GM23338 (cell line): ENCODE measurements at regions not wholly inside any gene's neighbourhood (a gene's known extent, or its start where the extent isn't known, plus 50 kb on each side); places are given as distances from the start of the nearest gene placed in this dataset.

Experiments
- EZH2 ChIP-seq: fragments of 200-600 bp; sonication (generic); IDR thresholded peaks from one replicate; pipeline ENCODE4 v1.8.0; 2017; ENCODE audit warnings: antibody characterized with exemption, mild to moderate bottlenecking, low read depth; ENCODE audit not compliant: unreplicated experiment
- EZH2phosphoT487 ChIP-seq: fragments of 200-600 bp; sonication (generic); IDR thresholded peaks from one replicate; pipeline ENCODE4 v1.8.1; 2018; ENCODE audit warnings: antibody characterized with exemption; ENCODE audit not compliant: unreplicated experiment
- POLR2AphosphoS5 ChIP-seq: IDR thresholded peaks from 2 replicates; pipeline ENCODE4 v1.6.1; 2016; ENCODE audit warnings: antibody characterized with exemption, low read depth
- TF ChIP-seq, protein P1 (sequence below), 2 experiments: fragments of 200-600 bp in 1 of 2; sonication (generic) in 1 of 2; conservative IDR thresholded peaks; 2 replicates each; pipeline versions ENCODE4 v1.5.1 to v1.6.1; 2016 to 2017; ENCODE audit warnings: antibody characterized with exemption in 2 of 2, low read depth in 2 of 2, mild to moderate bottlenecking in 2 of 2, moderate library complexity in 1 of 2
- TF ChIP-seq, protein P2 (sequence below): IDR thresholded peaks from one replicate; pipeline ENCODE4 v1.6.1; 2018; ENCODE audit warnings: antibody characterized with exemption; ENCODE audit not compliant: unreplicated experiment
- TF ChIP-seq, protein P3 (sequence below): fragments of 250-450 bp; sonication (Bioruptor Pico); IDR thresholded peaks from 2 replicates; pipeline ENCODE4 v1.5.0; 2020; ENCODE audit warnings: mild to moderate bottlenecking, moderate library complexity
- TF ChIP-seq, protein P4 (sequence below): IDR thresholded peaks from 2 replicates; pipeline ENCODE4 v1.6.1; 2016; ENCODE audit warnings: antibody characterized with exemption

DNA sequence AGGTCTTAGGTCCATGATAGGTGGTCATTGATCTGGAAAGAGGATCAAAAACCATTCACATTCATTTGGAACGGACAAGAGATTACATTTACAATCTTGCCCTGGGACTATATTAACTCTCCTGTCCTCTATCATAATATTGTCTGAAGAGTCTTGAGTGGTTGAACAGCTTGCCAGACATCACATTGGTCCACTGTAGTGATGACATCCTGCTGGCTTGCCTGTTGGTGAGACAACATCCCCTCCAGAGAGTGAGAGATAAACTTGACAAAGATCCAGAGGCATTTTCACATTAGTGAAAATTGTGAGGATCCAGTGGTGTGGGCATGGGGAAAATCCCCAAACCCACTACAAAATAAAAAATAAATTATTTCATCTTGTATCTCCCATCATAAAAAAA is 155.7 kb upstream of the LEF1 start:
- TF ChIP-seq, protein P1, sequence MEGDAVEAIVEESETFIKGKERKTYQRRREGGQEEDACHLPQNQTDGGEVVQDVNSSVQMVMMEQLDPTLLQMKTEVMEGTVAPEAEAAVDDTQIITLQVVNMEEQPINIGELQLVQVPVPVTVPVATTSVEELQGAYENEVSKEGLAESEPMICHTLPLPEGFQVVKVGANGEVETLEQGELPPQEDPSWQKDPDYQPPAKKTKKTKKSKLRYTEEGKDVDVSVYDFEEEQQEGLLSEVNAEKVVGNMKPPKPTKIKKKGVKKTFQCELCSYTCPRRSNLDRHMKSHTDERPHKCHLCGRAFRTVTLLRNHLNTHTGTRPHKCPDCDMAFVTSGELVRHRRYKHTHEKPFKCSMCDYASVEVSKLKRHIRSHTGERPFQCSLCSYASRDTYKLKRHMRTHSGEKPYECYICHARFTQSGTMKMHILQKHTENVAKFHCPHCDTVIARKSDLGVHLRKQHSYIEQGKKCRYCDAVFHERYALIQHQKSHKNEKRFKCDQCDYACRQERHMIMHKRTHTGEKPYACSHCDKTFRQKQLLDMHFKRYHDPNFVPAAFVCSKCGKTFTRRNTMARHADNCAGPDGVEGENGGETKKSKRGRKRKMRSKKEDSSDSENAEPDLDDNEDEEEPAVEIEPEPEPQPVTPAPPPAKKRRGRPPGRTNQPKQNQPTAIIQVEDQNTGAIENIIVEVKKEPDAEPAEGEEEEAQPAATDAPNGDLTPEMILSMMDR (conservative IDR thresholded peaks at IDR 0.05; ENCODE audit: low read depth in 2 of 2): no peak
- TF ChIP-seq, protein P2, sequence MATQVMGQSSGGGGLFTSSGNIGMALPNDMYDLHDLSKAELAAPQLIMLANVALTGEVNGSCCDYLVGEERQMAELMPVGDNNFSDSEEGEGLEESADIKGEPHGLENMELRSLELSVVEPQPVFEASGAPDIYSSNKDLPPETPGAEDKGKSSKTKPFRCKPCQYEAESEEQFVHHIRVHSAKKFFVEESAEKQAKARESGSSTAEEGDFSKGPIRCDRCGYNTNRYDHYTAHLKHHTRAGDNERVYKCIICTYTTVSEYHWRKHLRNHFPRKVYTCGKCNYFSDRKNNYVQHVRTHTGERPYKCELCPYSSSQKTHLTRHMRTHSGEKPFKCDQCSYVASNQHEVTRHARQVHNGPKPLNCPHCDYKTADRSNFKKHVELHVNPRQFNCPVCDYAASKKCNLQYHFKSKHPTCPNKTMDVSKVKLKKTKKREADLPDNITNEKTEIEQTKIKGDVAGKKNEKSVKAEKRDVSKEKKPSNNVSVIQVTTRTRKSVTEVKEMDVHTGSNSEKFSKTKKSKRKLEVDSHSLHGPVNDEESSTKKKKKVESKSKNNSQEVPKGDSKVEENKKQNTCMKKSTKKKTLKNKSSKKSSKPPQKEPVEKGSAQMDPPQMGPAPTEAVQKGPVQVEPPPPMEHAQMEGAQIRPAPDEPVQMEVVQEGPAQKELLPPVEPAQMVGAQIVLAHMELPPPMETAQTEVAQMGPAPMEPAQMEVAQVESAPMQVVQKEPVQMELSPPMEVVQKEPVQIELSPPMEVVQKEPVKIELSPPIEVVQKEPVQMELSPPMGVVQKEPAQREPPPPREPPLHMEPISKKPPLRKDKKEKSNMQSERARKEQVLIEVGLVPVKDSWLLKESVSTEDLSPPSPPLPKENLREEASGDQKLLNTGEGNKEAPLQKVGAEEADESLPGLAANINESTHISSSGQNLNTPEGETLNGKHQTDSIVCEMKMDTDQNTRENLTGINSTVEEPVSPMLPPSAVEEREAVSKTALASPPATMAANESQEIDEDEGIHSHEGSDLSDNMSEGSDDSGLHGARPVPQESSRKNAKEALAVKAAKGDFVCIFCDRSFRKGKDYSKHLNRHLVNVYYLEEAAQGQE: no peak
- no peak for TF ChIP-seq EZH2
- TF ChIP-seq EZH2phosphoT487: no peak
- TF ChIP-seq, protein P3, sequence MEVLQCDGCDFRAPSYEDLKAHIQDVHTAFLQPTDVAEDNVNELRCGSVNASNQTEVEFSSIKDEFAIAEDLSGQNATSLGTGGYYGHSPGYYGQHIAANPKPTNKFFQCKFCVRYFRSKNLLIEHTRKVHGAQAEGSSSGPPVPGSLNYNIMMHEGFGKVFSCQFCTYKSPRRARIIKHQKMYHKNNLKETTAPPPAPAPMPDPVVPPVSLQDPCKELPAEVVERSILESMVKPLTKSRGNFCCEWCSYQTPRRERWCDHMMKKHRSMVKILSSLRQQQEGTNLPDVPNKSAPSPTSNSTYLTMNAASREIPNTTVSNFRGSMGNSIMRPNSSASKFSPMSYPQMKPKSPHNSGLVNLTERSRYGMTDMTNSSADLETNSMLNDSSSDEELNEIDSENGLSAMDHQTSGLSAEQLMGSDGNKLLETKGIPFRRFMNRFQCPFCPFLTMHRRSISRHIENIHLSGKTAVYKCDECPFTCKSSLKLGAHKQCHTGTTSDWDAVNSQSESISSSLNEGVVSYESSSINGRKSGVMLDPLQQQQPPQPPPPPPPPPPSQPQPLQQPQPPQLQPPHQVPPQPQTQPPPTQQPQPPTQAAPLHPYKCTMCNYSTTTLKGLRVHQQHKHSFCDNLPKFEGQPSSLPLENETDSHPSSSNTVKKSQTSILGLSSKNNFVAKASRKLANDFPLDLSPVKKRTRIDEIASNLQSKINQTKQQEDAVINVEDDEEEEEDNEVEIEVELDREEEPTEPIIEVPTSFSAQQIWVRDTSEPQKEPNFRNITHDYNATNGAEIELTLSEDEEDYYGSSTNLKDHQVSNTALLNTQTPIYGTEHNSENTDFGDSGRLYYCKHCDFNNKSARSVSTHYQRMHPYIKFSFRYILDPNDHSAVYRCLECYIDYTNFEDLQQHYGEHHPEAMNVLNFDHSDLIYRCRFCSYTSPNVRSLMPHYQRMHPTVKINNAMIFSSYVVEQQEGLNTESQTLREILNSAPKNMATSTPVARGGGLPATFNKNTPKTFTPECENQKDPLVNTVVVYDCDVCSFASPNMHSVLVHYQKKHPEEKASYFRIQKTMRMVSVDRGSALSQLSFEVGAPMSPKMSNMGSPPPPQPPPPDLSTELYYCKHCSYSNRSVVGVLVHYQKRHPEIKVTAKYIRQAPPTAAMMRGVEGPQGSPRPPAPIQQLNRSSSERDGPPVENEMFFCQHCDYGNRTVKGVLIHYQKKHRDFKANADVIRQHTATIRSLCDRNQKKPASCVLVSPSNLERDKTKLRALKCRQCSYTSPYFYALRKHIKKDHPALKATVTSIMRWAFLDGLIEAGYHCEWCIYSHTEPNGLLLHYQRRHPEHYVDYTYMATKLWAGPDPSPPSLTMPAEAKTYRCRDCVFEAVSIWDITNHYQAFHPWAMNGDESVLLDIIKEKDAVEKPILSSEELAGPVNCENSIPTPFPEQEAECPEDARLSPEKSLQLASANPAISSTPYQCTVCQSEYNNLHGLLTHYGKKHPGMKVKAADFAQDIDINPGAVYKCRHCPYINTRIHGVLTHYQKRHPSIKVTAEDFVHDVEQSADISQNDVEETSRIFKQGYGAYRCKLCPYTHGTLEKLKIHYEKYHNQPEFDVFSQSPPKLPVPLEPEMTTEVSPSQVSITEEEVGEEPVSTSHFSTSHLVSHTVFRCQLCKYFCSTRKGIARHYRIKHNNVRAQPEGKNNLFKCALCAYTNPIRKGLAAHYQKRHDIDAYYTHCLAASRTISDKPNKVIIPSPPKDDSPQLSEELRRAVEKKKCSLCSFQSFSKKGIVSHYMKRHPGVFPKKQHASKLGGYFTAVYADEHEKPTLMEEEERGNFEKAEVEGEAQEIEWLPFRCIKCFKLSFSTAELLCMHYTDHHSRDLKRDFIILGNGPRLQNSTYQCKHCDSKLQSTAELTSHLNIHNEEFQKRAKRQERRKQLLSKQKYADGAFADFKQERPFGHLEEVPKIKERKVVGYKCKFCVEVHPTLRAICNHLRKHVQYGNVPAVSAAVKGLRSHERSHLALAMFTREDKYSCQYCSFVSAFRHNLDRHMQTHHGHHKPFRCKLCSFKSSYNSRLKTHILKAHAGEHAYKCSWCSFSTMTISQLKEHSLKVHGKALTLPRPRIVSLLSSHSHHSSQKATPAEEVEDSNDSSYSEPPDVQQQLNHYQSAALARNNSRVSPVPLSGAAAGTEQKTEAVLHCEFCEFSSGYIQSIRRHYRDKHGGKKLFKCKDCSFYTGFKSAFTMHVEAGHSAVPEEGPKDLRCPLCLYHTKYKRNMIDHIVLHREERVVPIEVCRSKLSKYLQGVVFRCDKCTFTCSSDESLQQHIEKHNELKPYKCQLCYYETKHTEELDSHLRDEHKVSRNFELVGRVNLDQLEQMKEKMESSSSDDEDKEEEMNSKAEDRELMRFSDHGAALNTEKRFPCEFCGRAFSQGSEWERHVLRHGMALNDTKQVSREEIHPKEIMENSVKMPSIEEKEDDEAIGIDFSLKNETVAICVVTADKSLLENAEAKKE (CRISPR knock-in tag): no peak
- no peak for TF ChIP-seq POLR2AphosphoS5
- TF ChIP-seq, protein P4, sequence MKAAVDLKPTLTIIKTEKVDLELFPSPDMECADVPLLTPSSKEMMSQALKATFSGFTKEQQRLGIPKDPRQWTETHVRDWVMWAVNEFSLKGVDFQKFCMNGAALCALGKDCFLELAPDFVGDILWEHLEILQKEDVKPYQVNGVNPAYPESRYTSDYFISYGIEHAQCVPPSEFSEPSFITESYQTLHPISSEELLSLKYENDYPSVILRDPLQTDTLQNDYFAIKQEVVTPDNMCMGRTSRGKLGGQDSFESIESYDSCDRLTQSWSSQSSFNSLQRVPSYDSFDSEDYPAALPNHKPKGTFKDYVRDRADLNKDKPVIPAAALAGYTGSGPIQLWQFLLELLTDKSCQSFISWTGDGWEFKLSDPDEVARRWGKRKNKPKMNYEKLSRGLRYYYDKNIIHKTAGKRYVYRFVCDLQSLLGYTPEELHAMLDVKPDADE: no peak
